Kidney (tissue), 13 donors: ENCODE measurements at regions not wholly inside any gene's neighbourhood (a gene's known extent, or its start where the extent isn't known, plus 50 kb on each side); places are given as distances from the start of the nearest gene placed in this dataset.
"Not testable (repeated sequence)": the region's sequence is repeated elsewhere in the genome, so short reads cannot be mapped to it uniquely, and the experiment has no call there.

Experiments used
- DNase-seq, 5 donors: peaks; one replicate each; pipeline ENCODE4 v3.0.0-alpha.2; 2013 to 2020
- FAIRE-seq: peaks from 2 replicates; lab custom pipeline; 2012; peaks lifted over from hg19 to GRCh38; lab: Jason Lieb, UNC
- H3K27ac ChIP-seq, 2 donors: one replicate each; pipeline ENCODE4 v1.7.0; 2013; ENCODE audit warnings: low read depth in 2 of 2, low read length in 2 of 2, inconsistent platforms in 1 of 2
- H3K27me3 ChIP-seq: one replicate; pipeline ENCODE4 v1.7.1; 2013; ENCODE audit warnings: low read length, inconsistent platforms; ENCODE audit not compliant: control insufficient read depth, insufficient read depth
- H3K36me3 ChIP-seq, 3 donors: one replicate each; pipeline versions ENCODE4 v1.7.0 to v1.7.1; 2013; ENCODE audit warnings: low read length in 3 of 3, control low read depth in 1 of 3, inconsistent platforms in 1 of 3; ENCODE audit not compliant: insufficient read depth in 3 of 3, control insufficient read depth in 2 of 3
- H3K4me1 ChIP-seq, 3 donors: one replicate each; pipeline versions ENCODE4 v1.7.0 to v1.7.1; 2013; ENCODE audit warnings: low read length in 3 of 3, inconsistent platforms in 1 of 3, low read depth in 1 of 3; ENCODE audit not compliant: control insufficient read depth in 2 of 3, insufficient read depth in 2 of 3
- H3K4me3 ChIP-seq, 3 donors: one replicate each; pipeline versions ENCODE4 v1.7.0 to v1.8.1; 2013; ENCODE audit warnings: low read length in 3 of 3, control low read depth in 1 of 3, inconsistent platforms in 1 of 3
- H3K9ac ChIP-seq, 3 donors: one replicate each; pipeline versions ENCODE4 v1.7.0 to v1.7.1; 2013; ENCODE audit warnings: low read length in 3 of 3, control low read depth in 1 of 3, inconsistent platforms in 1 of 3
- H3K9me3 ChIP-seq, 3 donors: one replicate each; pipeline versions ENCODE4 v1.7.0 to v1.7.1; 2013; ENCODE audit warnings: low read length in 3 of 3, control low read depth in 1 of 3, inconsistent platforms in 1 of 3; ENCODE audit not compliant: control insufficient read depth in 2 of 3, insufficient read depth in 1 of 3
- CTCF ChIP-seq: IDR thresholded peaks from 3 replicates; pipeline ENCODE4 v1.5.1; 2012; ENCODE audit warnings: mild to moderate bottlenecking, moderate library complexity, borderline replicate concordance; ENCODE audit not compliant: insufficient read depth; ENCODE audit errors: extremely low read depth
- intact Hi-C: fragments of 100-400 bp; cut with DNase I; formaldehyde crosslinking; loops from one replicate; pipeline ENCODE4 v1.11.1; 2022
- donor health status: control.
- donor health status: control.
- donor health status: control.
- donor health status: control.
- donor health status: control.
- donor health status: DM: yes; HTN: yes; CAD: no.
- donor health status: Normal renal cell carcinoma (clear cell type).

GRCh38 chr6:6952484-6952883, 155.3 kb upstream of the RREB1 start:
- intact Hi-C loops, result no loop called here
- DNase-seq (no peak), FAIRE-seq (no peak)
- H3K27me3 ChIP-seq, result no peaks in the 10 kb centered on the region
- no peak overlapping the region for H3K9ac ChIP-seq
- no peak overlapping the region for H3K27ac ChIP-seq
- no peak for TF ChIP-seq CTCF
- no peaks in the 10 kb centered on the region for H3K36me3 ChIP-seq
- H3K4me3 ChIP-seq, result no peak overlapping the region
- peaks cover 0 to 6% (median 0%) of the 10 kb centered on the region in 3 donors for H3K9me3 ChIP-seq
- no peaks in the 10 kb centered on the region for H3K4me1 ChIP-seq

DNA sequence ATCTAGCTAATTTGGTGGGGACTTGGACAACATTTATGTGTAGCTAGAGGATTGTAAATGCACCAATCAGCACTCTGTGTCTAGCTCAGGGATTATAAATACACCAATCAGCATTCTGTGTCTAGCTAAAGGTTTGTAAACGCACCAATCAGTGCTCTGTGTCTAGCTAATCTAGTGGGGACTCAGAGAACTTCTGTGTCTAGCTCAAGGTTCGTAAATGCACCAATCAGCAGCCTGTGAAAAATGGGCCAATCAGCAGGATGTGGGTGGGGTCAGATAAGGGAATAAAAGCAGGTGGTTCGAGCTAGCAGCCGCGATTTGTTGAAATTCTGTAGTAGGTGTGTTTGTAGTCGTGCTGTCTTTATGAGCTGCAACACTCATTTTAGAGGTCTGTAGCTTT, 154.8 kb upstream of the RREB1 start:
- FAIRE-seq, H3K9ac ChIP-seq, H3K36me3 ChIP-seq, intact Hi-C loops, H3K4me1 ChIP-seq, H3K27ac ChIP-seq, H3K9me3 ChIP-seq, H3K4me3 ChIP-seq, H3K27me3 ChIP-seq, DNase-seq: not testable (repeated sequence)

- H3K27ac ChIP-seq, result no peak overlapping the region
- DNase-seq, result no peak
- FAIRE-seq, result no peak
- H3K9ac ChIP-seq, result no peak overlapping the region
- H3K27me3 ChIP-seq, result no peaks in the 10 kb centered on the region
- no peak for TF ChIP-seq CTCF
- peaks cover 0 to 6% (median 0%) of the 10 kb centered on the region in 3 donors for H3K4me1 ChIP-seq
- no peaks in the 10 kb centered on the region for H3K9me3 ChIP-seq
- intact Hi-C loops, result no loop called here
- H3K4me3 ChIP-seq, result no peak overlapping the region
- H3K36me3 ChIP-seq, result no peaks in the 10 kb centered on the region
These were observed 147.1 kb upstream of the RREB1 start for GRCh38 chr6:6960571-6961251.

DNA sequence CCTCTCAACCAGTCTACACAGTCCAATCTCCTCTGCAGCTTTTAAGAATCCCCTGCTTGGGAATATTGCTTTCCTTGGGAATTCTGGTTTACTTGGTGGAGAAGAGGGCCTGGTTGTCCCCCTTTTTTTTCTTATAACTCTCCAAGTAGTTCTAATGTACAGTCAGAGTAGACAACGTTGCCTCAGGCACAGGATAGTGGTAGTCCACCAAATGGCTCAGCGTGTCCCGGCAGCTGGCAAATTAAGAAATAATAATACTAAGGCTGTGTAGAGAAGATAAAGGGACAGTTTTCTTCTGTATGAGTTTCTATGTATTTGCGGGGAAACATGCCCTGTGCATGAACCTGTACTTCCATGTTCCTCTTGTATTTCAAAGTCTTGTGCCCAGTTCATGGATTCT, 145.7 kb upstream of the RREB1 start:
- H3K27me3 ChIP-seq, result no peaks in the 10 kb centered on the region
- intact Hi-C loops, result no loop called here
- no peak for TF ChIP-seq CTCF
- H3K4me3 ChIP-seq, result no peak overlapping the region
- no peak overlapping the region for H3K27ac ChIP-seq
- no peaks in the 10 kb centered on the region for H3K9me3 ChIP-seq
- FAIRE-seq (no peak), DNase-seq (no peak)
- no peaks in the 10 kb centered on the region for H3K36me3 ChIP-seq
- peaks cover 0 to 11% (median 0%) of the 10 kb centered on the region in 3 donors for H3K4me1 ChIP-seq
- no peak overlapping the region for H3K9ac ChIP-seq
